ENCODE measurements at regions not wholly inside any gene's neighbourhood (a gene's known extent, or its start where the extent isn't known, plus 50 kb on each side); places are given as distances from the start of the nearest gene placed in this dataset.
"Not testable (repeated sequence)": the region's sequence is repeated elsewhere in the genome, so short reads cannot be mapped to it uniquely, and the experiment has no call there.

- H3K4me3 ChIP-seq (ENCODE audit: low read depth, low read length), result no peak overlapping the region
- no peak for DNase-seq (ENCODE audit: low read depth)
- no peak for TF ChIP-seq CTCF (conservative IDR thresholded peaks at IDR 0.05; ENCODE audit: low read depth, low read length)
Measured at GRCh38 chr14:22492622-22493542, 96.1 kb downstream of the DAD1 start.

GRCh38 chr14:22491683-22492621, 97.1 kb downstream of the DAD1 start:
- TF ChIP-seq CTCF (conservative IDR thresholded peaks at IDR 0.05; ENCODE audit: low read depth, low read length), result no peak
- DNase-seq (ENCODE audit: low read depth), result no peak
- H3K4me3 ChIP-seq (ENCODE audit: low read depth, low read length), result no peak overlapping the region

GRCh38 chr14:22491053-22491452, 98.0 kb downstream of the DAD1 start:
- not testable (repeated sequence) for H3K4me3 ChIP-seq (ENCODE audit: low read depth, low read length); DNase-seq (ENCODE audit: low read depth)

- DNase-seq (ENCODE audit: low read depth), result no peak
- no peak overlapping the region for H3K4me3 ChIP-seq (ENCODE audit: low read depth, low read length)
- TF ChIP-seq CTCF (conservative IDR thresholded peaks at IDR 0.05; ENCODE audit: low read depth, low read length), result no peak
Measured at GRCh38 chr14:22489957-22490950, 98.8 kb downstream of the DAD1 start.

- no peak for DNase-seq (ENCODE audit: low read depth)
- TF ChIP-seq CTCF (conservative IDR thresholded peaks at IDR 0.05; ENCODE audit: low read depth, low read length), result no peak
- no peak overlapping the region for H3K4me3 ChIP-seq (ENCODE audit: low read depth, low read length)
Measured at GRCh38 chr14:22489244-22489545, 99.8 kb downstream of the DAD1 start.

- H3K4me3 ChIP-seq (ENCODE audit: low read depth, low read length), result no peak overlapping the region
- TF ChIP-seq CTCF (conservative IDR thresholded peaks at IDR 0.05; ENCODE audit: low read depth, low read length), result no peak
- DNase-seq (ENCODE audit: low read depth), result no peak
Measured at GRCh38 chr14:22488522-22489243, 100.3 kb downstream of the DAD1 start.

Measured in choroid plexus epithelial cell (primary cell).